Right lobe of liver (tissue), 6 donors: ENCODE measurements at regions not wholly inside any gene's neighbourhood (a gene's known extent, or its start where the extent isn't known, plus 50 kb on each side); places are given as distances from the start of the nearest gene placed in this dataset.

Experiments
- ATAC-seq, 4 donors: fragments of 200-7000 bp; cut with Tn5 transposase; one replicate each; pipeline ENCODE4 v1.9.1; 2020; ENCODE audit warnings: mild to moderate bottlenecking in 4 of 4, moderate library complexity in 4 of 4
- DNase-seq, 3 donors: peaks; one replicate each; pipeline ENCODE4 v3.0.0-alpha.2; 2020
- H3K27ac ChIP-seq, 3 donors: fragments of 200-600 bp; one replicate each; pipeline ENCODE4 v1.8.0; 2022
- H3K27me3 ChIP-seq, 2 donors: fragments of 200-600 bp; one replicate each; pipeline ENCODE4 v1.8.0; 2022
- H3K36me3 ChIP-seq, 4 donors: fragments of 200-600 bp; sonication (generic) in 1 of 4; one replicate each; pipeline versions ENCODE4 v1.5.1 to v1.8.0; 2017 to 2022; ENCODE audit warnings: control low read depth in 1 of 4
- H3K4me1 ChIP-seq, 4 donors: fragments of 200-600 bp; sonication (generic) in 1 of 4; one replicate each; pipeline versions ENCODE4 v1.5.1 to v1.8.0; 2017 to 2022; ENCODE audit warnings: control low read depth in 1 of 4
- H3K4me3 ChIP-seq, 3 donors: fragments of 200-600 bp; one replicate each; pipeline ENCODE4 v1.8.0; 2022
- H3K9me3 ChIP-seq, 4 donors: fragments of 200-600 bp; sonication (generic) in 1 of 4; one replicate each; pipeline versions ENCODE4 v1.5.1 to v1.8.0; 2017 to 2022; ENCODE audit warnings: control low read depth in 1 of 4
- CTCF ChIP-seq, 4 donors: fragments of 200-600 bp in 3 of 4; fragments of 450-650 bp in 1 of 4; IDR thresholded peaks; one replicate each; pipeline versions ENCODE4 v1.5.1 to v1.8.0; 2016 to 2022; ENCODE audit warnings: antibody characterized with exemption in 4 of 4, mild to moderate bottlenecking in 2 of 4
- POLR2A ChIP-seq: fragments of 450-650 bp; IDR thresholded peaks from one replicate; pipeline ENCODE4 v1.6.1; 2017; ENCODE audit warnings: antibody characterized with exemption, mild to moderate bottlenecking
- WGBS: methylation state at CpG from one replicate; pipeline ENCODE4 v1.1.6; 2018; ENCODE audit warnings: low coverage, low lambda C conversion rate; ENCODE audit not compliant: insufficient coverage; ENCODE audit errors: missing lambda C conversion rate; 5-methylcytosine and 5-hydroxymethylcytosine counted together
- intact Hi-C, 2 donors: fragments of 100-400 bp; cut with DNase I; formaldehyde crosslinking; loops; one replicate each; pipeline versions ENCODE4 v1.11.2 to v1.14.1; 2022
- donor health status: DM: no; HTN: yes; CAD: no.
- donor health status: DM: no; HTN: no; CAD: no.
- donor health status: DM: no; HTN: no; CAD: no.
- donor health status: DM: no; HTN: yes; CAD: no.
- donor health status: DM: no; HTN: yes; CAD: no.

GRCh38 chr10:44056967-44057805, 327.7 kb downstream of the CXCL12 start:
- no peaks in the 10 kb centered on the region for H3K36me3 ChIP-seq
- H3K9me3 ChIP-seq = no peaks in the 10 kb centered on the region
- TF ChIP-seq CTCF (IDR thresholded peaks at IDR 0.05) = no peak
- TF ChIP-seq POLR2A = no peak
- 15% methylated on average over 10 of the region's 27 CpGs for WGBS
- no peak overlapping the region for H3K4me3 ChIP-seq
- ATAC-seq = no peak
- no peak overlapping the region for H3K27ac ChIP-seq
- intact Hi-C loops = no loop called here
- no peak for DNase-seq
- H3K27me3 ChIP-seq = no peaks in the 10 kb centered on the region
- no peaks in the 10 kb centered on the region for H3K4me1 ChIP-seq

DNA sequence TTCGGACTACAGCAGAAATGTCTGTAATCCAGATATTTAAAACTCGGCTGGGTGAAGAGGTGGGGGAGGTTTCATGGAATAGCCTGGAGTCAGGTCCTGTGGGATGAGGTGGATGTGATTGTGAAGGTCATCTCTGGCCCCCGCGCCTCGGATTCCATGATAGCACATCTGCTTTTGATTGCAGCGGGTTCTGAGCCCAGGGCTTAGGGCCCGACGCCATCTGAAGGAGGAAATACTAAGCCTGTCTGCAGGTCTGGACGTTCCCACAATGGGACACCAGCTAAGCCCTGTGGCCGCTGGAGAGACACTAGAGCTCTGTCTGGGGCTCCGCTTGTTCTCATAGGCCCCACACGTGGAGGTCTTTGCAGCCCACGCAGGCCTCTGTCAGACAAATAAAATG, 328.7 kb downstream of the CXCL12 start:
- no peak for DNase-seq
- H3K9me3 ChIP-seq = no peaks in the 10 kb centered on the region
- intact Hi-C loops = no loop called here
- ATAC-seq = no peak
- TF ChIP-seq POLR2A (no peak), CTCF (IDR thresholded peaks at IDR 0.05) (no peak)
- no peak overlapping the region for H3K27ac ChIP-seq
- H3K4me3 ChIP-seq = no peak overlapping the region
- no peaks in the 10 kb centered on the region for H3K36me3 ChIP-seq
- no peaks in the 10 kb centered on the region for H3K27me3 ChIP-seq
- WGBS = 68% methylated on average over 9 of the region's 13 CpGs
- H3K4me1 ChIP-seq = no peaks in the 10 kb centered on the region

DNA sequence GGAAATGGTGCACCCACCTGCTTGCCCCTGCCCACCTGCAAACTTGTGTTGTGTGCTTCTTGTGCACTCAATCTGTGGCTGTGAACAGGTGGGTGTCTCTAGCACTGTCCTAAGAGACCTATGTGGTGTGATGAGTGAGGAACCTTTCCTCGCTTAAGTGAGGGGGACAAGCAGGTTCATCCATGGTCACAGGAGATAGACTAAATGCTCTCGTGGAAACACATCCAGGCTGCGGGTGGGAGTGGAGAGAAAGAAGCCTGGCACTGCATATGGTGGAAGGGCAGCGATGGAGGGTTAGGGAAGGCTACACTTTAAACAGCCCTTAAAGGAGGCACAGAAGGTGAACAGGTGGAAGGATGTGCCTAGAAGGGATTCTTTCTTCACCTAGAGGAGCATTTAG, 330.9 kb downstream of the CXCL12 start:
- 85% methylated on average over 4 of the region's 4 CpGs for WGBS

GRCh38 chr10:44053391-44053790, 331.5 kb downstream of the CXCL12 start:
- no peak overlapping the region for H3K4me3 ChIP-seq
- H3K4me1 ChIP-seq = no peaks in the 10 kb centered on the region
- no peaks in the 10 kb centered on the region for H3K27me3 ChIP-seq
- TF ChIP-seq CTCF (IDR thresholded peaks at IDR 0.05) = no peak
- no peak for TF ChIP-seq POLR2A
- H3K36me3 ChIP-seq = no peaks in the 10 kb centered on the region
- H3K27ac ChIP-seq = no peak overlapping the region
- no peaks in the 10 kb centered on the region for H3K9me3 ChIP-seq
- ATAC-seq (no peak), DNase-seq (no peak)
- intact Hi-C loops = no loop called here

More for the DNA sequence above, 330.9 kb downstream of the CXCL12 start:
- H3K27me3 ChIP-seq = no peaks in the 10 kb centered on the region
- TF ChIP-seq POLR2A = no peak
- TF ChIP-seq CTCF (IDR thresholded peaks at IDR 0.05) = no peak
- H3K4me3 ChIP-seq = no peak overlapping the region
- H3K27ac ChIP-seq = no peak overlapping the region
- no peak for ATAC-seq
- H3K36me3 ChIP-seq = no peaks in the 10 kb centered on the region
- no peak for DNase-seq
- intact Hi-C loops = no loop called here
- no peaks in the 10 kb centered on the region for H3K4me1 ChIP-seq
- no peaks in the 10 kb centered on the region for H3K9me3 ChIP-seq
